Retina (tissue), 1 donor: ENCODE measurements at regions not wholly inside any gene's neighbourhood (a gene's known extent, or its start where the extent isn't known, plus 50 kb on each side); places are given as distances from the start of the nearest gene placed in this dataset.
"Not testable (repeated sequence)": the region's sequence is repeated elsewhere in the genome, so short reads cannot be mapped to it uniquely, and the experiment has no call there.

ENCODE experiments used
- DNase-seq: peaks from one replicate; pipeline ENCODE4 v3.0.0-alpha.2; 2016

DNA sequence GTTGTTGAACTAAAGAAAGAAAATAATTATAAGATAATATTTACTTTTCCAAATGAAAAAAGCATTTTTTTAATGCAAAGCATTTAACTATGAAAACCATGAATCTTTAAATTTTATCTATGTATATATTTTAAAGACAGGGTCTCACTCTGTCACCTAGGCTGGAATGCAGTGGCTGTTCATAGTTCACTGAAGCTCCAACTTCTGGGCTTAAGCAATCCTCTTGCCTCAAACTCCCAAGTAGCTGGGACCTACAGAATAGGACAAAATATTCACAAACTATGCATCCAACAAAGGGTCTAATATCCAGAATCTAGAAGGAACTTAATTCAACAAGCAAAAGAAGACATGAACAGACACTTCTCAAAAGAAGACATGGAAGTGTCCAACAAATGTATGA is 55.9 kb upstream of the ALB start:
- DNase-seq = no peak

DNA sequence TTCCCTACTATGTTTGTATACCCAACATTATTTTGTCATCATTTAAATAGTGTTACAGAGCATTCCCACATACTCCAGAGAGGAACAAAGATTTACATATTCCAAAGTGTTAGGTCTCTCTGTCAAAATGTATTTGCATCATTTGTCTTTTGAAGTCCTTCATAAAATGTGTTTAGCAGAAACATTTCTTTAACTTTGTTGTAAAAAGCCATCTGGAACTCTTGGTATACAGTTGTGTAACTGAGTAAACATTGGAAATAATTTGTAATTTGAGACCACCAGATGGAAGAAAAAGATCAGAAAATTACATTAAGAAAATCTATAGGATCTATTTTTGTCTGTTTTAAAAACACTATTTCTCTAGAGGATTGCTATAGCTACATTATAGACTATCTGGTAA is 56.6 kb upstream of the ALB start:
- no peak for DNase-seq

DNA sequence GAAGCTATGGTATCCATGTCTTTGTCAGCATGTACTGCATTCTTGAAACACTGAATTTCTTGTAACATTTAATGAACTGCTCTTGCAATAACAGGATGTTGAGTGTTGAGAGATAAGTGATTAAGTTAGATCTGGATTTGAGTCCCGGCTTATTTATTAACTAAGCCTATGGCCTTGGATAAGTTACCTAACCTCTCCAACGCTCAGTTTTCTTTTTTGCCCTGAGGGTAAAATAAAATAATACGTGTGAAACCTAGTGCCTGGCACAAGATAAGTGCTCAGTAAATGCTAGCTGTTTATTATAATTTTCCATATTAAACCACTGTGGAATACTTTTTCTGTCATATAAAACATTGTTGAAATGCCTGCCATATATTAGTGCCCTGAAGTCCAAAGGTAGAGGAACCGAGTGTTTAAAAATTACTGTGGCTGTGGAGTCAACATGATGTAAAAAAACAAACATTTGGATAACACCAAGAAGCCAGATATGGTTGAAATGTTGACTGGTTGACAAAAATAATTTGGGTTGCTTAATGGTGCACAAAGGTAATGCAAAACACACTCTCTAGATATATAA is 58.6 kb upstream of the ALB start:
- no peak for DNase-seq

DNA sequence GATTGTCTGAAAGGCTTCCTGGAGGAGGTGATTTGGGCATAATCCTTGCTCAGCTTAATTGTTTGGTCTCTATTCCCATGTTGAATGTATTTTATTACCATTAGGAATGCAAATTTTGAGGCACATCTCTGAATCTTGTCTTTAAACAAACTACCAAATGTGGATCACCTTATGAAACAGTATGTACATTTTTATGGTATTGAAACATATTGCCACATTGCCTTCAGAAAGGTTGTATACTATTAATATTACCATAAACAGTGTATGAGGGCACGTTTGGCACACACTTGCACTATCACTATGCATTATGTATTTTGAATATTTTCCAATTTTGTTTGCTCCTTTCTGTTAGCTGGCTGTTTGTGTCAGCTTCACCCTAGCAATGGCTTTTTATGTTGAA is 60.0 kb upstream of the ALB start:
- no peak for DNase-seq

DNA sequence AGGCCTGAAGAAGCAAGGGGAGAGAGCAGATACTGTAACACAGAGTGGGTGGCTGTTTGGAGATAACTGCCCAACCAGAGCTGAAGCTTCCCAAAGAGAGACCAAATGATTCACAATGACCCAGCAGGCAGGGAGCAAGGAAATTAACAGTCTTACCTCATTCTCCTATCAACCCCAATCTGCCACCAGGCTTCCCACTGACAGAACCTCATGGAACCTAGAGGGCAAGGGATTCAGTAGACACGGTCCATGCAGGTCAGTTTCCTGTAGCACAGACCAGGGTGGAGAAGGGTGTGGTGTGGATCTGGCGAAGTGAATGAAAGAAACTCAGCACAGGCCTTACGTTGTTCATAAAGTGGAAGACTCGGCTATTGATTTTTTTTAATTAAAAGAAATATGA is 60.7 kb upstream of the ALB start:
- DNase-seq = no peak

DNA sequence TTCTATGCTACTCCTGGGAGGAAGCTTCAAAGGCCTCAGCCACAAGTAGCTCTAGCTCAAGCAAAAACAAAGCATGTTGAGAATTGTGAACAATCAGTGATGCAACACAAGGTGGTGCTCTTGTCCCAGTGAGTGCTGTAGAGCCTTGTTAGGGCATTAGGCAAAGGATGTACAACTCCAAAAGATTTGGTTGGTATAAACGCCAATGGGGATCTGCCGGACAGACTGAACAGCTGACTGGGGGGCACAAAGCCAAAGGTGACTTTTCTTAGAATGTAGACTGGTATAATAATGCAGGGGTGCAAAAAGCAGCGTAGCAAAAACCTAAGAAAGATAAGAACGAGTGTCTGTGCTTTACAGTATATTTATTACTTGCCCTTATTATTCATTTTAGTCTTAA is 62.6 kb upstream of the ALB start:
- DNase-seq = peak; percentile 25

DNA sequence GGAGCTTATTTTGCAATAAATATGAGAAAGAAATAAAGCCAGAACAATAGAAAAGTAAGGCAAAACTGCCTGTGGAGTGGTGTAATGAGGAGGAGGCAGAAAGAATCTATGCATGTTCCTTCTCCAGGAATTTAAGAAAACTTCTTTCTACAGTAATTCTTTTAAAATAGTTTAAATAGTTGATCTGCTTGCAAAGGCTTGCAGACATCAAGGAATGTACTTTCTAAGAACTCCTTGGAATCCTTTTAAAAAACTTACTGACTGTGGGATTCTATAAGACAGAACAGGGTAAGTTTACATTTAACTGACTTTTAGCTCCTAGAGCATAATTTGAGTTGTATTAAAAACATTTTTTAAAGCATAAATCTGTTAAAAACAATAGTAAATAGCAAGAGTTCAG is 63.2 kb upstream of the ALB start:
- no peak for DNase-seq

DNA sequence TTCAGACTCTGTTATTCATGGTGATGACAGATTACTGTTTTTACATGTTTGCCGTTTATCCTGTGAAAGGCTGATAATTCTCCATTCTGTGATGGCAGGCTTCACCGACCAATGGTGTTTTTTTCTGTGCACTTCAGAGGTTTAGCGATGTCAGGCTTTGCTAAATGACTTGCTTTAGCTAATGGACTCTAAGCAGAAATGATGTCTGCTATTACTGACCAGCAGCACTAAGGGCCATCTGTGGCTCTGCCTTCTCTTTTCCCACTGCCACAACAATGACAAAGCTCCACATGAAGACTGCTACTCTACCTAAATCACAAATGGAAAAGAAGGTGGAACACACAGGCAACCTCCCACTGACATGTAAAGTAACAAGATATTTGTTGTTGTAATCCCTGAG is 68.4 kb upstream of the ALB start:
- DNase-seq = peak; percentile 21

DNA sequence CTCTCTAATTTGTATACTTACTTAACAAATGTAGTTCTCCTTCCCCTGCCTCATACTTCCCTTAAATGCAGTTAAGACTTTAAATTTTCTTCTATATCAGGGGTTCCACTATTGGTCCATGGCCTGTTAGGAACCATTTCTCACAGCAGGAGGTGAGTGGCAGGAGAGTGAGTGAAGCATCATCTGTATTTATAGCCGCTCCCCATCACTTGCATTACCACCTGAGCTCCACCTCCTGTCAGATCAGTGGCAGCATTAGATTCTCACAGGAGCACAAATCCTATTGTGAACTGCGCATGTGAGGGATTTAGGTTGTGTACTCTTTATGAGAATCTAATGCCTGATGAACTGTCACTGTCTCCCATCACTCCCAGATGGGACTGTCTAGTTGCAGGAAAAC is 72.1 kb upstream of the ALB start:
- DNase-seq = not testable (repeated sequence)

DNA sequence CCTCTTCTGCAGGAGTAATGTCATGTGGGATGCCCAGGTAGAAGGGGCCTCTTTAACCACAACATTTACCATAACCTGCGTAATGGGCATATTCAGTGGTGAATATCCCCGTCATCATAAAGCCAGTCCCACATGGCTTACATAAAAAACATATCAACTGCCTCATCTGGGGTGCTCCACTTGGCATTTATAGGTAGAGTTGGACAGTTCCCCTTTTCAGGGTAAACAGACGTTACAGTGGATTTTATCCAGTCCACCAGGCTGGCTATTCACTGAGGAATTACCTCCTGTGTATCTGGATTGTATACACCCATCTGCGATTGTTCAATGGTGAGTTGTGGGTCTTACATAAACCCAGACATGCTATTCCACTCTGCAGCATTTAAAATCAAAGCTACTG is 70.7 kb upstream of the ANKRD17 start:
- no peak for DNase-seq

DNA sequence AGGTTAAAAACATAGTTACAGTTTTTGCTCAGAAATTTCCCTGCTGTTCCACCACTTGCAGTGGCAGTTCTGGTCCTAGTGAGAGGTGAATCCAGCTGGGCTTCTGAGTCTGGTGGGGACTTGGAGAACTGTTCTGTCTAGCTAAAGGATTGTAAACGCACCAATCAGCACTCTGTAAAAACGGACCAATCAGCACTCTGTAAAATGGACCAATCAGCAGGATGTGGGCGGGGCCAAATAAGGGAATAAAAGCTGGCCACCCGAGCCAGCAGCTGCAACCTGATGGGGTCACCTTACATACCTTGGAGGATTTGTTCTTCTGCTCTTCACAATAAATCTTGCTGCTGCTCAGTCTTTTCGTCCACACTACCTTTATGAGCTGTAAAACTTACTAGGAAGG is 67.2 kb upstream of the ANKRD17 start:
- not testable (repeated sequence) for DNase-seq

DNA sequence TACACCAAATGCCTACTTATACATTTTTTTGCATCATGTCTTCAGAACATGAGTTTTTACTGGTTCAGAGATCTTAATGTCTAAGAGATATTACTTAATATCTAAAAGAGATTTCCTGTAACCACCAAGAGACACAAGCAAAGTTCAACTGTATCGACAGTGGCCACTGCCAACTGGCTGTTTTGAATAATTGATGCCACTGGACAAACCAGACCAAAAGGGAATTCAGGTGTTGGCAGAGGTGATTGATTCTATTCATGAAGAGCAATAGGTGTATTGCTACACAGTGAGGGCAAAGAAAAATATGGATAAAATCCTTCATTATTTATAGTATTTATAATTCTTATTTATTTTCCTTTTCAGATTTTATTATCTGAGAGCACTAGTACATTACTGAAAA is 58.5 kb upstream of the ANKRD17 start:
- no peak for DNase-seq

DNA sequence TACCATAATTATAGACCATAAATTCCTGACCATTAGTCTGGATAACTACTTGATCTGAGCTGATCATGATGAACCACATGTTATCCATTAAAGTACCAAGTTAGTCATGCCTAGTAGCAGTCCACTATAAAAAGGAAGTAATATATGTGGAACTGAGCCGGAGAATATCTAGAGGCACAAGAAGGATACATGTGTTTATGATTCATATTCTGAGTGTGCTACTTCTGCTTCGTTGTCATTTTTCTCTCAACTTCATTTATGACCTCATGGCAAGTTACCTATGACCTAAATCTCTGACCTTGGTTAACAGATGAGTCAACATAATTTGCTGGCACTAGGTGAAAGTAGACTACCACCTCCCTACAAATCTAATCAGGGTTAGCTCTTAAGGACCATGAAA is 56.5 kb upstream of the ANKRD17 start:
- DNase-seq = no peak

DNA sequence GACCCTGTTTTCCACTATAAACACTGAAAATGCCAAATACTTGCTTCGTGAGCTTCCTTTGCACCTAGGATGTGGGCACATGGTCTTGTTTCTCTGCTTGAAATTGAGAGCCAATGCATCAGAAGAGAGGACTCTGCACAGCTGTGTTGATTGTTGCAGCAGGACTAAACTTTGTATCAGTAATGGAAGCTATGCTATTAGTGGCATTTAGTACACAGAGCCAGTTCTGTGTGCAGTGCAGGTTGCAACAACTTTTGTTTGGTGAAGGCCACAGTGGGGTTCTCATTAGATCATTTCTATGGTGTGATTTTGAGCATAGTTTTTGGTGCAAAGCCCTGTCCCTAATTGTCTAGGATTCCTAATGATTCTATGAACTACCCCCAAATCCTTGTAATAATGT is 54.4 kb upstream of the ANKRD17 start:
- no peak for DNase-seq

DNA sequence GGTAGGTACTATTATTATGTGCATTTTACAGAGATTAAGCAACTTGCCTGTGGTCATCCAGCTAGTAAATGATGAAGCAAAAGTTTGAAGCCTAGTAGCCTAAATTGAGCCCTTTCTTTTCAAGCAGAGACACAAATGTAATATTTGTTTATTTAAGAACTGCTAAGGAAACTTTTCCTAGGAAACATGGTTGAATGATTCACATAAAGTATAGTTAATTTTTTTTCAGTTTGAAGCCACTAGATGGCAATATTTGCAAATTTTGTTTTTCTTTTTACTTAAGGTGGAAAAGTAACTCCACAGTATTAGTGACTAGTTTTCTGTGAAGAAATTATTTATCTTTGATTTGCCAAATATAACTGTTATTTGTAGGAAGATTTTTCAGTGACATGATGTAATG is 52.8 kb upstream of the ANKRD17 start:
- no peak for DNase-seq

DNA sequence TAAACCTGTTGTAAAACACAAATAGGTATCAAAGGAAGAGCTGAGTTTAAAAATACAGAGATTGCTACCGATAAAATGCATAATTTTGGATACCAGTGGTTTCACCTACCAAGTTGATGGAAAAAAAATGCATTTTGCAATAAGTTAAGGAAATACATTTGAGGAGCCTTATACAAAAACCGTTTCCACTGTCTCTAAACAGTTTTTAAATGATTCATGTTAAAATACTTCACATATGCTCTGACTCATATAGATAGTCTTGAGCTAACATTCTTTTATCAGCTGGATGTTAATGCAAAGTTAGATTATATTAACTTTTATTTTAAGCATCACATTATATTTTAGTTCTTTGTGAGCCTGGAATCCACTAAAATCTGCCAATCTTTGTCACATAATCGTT is 50.6 kb upstream of the ANKRD17 start:
- no peak for DNase-seq
